ENCODE measurements at regions not wholly inside any gene's neighbourhood (a gene's known extent, or its start where the extent isn't known, plus 50 kb on each side); places are given as distances from the start of the nearest gene placed in this dataset.
"Not testable (repeated sequence)": the region's sequence is repeated elsewhere in the genome, so short reads cannot be mapped to it uniquely, and the experiment has no call there.

DNA sequence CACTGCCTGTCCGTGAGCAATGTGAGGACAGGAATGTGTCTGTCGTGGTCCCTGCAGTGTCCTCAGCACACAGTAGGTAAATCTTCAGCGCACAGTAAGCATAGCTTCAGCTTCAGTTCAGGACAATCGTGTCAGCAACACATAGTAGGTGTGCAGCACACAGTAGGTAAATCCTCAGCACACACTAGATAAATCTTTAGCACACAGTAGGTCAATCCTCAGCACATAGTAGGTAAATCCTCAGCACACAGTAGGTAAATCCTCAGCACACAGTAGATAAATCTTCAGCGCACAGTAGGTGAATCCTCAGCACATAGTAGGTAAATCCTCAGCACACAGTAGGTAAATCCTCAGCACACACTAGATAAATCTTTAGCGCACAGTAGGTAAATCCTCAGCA lies 102.4 kb downstream of the MICALL2 start:
- in situ Hi-C loops (cut with HindIII; ENCODE audit: low sequenced_read_pairs) = not testable (repeated sequence)

- in situ Hi-C loops (cut with HindIII; ENCODE audit: low sequenced_read_pairs) = not testable (repeated sequence)
Measured at GRCh38 chr7:1357260-1357600, 102.0 kb downstream of the MICALL2 start.

- in situ Hi-C loops (cut with HindIII; ENCODE audit: low sequenced_read_pairs) = no loop called here
Measured at GRCh38 chr7:1357601-1358271, 101.5 kb downstream of the MICALL2 start.

GRCh38 chr7:1358376-1359050 lies 100.8 kb downstream of the MICALL2 start:
- in situ Hi-C loops (cut with HindIII; ENCODE audit: low sequenced_read_pairs) = no loop called here

GRCh38 chr7:1359051-1359400 lies 100.2 kb downstream of the MICALL2 start:
- in situ Hi-C loops (cut with HindIII; ENCODE audit: low sequenced_read_pairs) = no loop called here

- in situ Hi-C loops (cut with HindIII; ENCODE audit: low sequenced_read_pairs) = no loop called here
Measured at GRCh38 chr7:1359681-1360485, 99.4 kb downstream of the MICALL2 start.

DNA sequence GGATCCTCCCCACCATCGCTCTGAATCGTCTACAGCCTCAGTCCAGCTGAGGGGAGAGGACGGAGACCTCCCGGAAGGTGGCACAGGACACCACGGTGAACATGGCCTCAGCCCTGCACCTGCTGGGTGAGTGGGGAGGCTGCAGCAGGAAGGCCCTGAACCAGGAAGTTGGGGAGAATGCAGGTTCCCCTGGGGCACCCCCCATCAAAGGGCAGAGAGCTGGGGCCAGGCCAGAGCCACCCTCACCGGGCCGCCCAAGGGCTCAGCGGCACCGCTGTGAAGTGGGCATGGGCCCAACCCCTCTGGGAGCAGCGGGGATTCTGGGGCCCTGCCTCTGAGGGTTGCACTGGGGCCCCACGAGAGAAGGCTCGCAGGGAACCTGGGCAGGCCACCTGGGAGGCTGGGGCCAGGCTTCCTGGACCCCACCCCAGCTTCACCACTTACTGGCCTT lies 98.7 kb downstream of the MICALL2 start:
- in situ Hi-C loops (cut with HindIII; ENCODE audit: low sequenced_read_pairs) = no loop called here

DNA sequence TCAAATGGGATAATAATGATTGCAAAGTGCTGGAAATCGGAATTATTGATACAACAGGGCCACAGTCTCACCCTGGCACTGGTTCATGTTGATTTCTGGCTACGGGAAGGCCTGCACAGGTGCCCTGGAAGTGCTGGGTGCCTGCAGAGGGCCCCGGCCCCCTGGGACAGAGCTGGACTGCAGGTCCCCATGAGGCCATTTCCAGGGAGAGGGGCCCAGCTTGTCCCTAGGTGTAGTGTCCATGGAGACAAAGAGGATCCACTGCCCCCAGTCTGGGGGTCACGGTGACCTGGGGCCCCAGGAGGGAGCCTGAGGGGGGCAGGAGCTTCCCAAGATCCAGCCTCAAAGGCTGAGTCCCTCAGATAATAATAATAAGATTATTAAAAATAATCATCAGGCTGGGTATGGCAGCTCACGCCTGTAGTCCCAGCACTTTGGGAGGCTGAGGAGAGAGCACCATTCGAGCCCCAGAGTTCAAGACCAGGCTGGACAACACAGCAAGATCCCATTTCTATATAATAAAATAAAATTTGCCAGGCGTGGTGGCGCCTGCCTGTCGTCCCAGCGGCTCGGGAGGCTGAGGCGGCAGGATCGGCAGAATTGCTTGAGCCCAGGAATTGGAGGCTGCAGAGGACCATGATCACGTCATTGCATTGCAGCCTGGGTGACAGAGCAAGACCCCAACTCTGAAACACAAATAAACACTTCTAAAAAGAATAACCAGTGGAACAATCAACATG lies 98.1 kb downstream of the MICALL2 start:
- in situ Hi-C loops (cut with HindIII; ENCODE audit: low sequenced_read_pairs) = no loop called here

DNA sequence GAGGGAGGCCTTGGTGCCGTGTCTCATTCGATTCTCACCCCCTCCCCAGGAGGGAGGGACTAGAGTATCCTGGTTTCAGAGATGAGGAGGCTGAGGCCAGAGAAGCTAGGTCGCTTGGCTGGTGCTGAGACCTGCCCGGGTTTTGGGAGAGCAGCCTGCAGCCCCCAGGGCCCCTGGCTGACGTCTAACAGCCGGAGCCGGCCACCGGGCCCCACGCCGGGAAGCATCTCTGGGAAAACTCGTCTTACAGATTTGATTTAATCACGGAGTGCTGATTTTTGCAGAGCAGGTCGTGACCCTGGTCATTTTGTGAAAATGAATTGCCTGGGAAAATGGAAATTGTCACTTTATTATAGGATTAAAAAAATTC lies 97.5 kb downstream of the MICALL2 start:
- in situ Hi-C loops (cut with HindIII; ENCODE audit: low sequenced_read_pairs) = no loop called here

- in situ Hi-C loops (cut with HindIII; ENCODE audit: low sequenced_read_pairs) = no loop called here
Measured at GRCh38 chr7:1362301-1362700, 97.0 kb downstream of the MICALL2 start.

GRCh38 chr7:1364068-1364905 lies 95.0 kb downstream of the MICALL2 start:
- in situ Hi-C loops (cut with HindIII; ENCODE audit: low sequenced_read_pairs) = no loop called here

DNA sequence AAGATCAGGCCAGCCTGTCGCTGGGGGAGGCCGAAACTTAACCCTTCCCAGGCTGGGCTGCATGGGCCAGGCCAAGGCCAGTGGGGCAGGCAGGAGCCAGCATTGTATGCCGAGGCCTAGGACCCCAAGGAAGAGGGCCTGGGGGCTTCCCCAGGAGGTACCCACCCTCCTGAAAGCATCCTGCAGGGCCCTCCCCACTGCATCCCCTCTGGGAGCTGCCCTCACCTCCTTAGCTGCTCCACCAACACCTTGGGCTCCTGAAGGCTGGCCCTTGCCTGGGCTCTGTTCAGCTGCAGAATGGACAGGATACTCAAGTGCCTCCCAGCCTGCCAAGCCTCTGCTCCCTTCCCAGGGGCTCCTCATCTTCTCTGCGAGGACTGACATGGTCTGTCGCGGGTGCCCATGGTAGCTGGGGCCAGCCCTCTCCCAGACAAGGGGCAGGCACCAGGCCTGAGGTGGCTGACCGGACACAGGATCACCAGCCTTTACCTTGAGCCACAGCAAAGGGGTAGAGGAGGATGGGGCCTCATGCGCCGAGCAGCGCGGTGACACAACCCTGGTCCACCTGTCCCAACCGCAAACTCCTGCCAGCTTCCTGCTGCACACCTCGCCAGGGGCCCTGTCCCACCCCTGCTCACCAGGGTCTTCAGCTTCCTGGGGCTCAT lies 94.2 kb downstream of the MICALL2 start:
- in situ Hi-C loops (cut with HindIII; ENCODE audit: low sequenced_read_pairs) = no loop called here

DNA sequence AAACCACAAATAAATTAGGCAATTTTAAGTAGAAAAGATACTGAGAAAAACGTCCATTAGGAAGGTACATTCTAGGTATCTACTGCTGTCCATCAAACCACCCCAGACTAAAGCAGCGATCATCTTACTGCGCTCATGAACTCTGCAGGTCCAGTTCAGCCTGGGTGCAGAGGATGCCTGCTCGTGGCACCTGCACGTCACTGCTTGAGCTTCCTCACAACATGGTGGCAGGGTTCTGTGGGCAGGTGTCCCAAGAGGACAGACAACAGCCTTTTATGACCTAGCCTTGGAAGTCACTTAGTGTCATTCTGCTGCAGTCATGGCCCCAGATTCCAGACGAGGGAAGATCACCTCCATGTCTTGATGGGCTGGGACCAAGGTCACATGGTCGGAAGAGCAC lies 93.4 kb downstream of the MICALL2 start:
- in situ Hi-C loops (cut with HindIII; ENCODE audit: low sequenced_read_pairs) = no loop called here

DNA sequence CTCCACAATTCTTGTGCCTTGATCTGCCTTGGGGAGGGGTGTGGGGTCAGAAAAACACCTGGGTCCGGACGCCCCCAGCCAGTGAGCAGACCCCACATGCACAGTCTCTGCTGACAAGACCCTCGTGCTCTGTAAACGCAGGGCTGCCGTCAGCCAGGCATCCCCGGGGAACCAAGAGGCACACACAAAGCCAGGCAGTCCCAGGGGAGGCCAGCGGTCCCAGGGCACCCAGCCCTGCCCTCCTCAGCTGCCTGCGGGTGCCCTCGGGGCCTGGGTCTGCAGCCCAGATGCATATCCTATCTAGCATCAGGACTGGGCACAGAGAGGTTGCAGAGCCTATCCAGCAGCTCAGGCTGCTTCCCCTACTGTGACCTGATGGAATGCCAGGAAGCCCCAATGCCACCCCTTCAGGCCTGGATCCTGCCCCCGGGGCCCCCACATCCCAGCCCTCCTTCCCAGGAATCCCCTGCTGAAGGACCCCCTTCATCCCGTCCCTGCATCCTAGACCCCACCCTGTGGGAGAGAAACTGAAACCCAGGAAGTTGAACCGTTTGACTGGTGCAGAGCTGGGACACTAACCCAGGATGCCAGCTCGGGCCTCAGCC lies 92.4 kb downstream of the MICALL2 start:
- in situ Hi-C loops (cut with HindIII; ENCODE audit: low sequenced_read_pairs) = no loop called here

DNA sequence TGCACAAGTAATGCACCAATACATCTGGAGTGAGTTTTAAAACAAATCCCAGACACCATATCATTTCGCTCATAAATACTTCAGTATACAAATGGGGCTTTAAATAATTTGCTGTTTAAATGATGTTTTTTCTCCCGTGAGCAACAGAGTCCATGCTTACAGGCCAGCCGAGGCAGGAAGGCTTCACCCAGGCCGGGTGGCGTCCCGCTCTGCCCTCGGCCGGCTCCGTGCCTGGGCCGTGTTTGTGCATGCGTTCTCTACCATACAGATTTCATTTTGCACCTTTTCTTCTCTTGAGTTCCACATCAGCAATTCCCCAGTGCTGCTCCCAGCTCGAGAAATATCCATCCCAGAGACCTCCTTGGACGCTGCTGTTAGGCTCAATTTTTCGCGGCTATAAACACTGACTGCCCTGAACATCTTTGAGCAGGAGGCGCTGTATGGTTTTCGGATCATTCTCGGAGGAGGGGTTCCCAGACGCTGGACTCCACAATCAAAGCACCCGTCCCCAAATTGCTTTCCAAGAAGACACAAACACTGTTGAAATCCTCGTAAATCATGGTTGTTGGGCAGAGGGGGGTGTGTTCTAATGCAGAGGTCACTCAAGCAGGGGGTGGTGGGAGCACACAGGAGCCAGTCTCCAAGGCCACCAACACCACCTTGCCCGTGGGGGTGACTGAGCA lies 91.6 kb downstream of the MICALL2 start:
- in situ Hi-C loops (cut with HindIII; ENCODE audit: low sequenced_read_pairs) = no loop called here

GRCh38 chr7:1368184-1368681 lies 91.0 kb downstream of the MICALL2 start:
- in situ Hi-C loops (cut with HindIII; ENCODE audit: low sequenced_read_pairs) = no loop called here

GRCh38 chr7:1368682-1369571 lies 90.3 kb downstream of the MICALL2 start:
- in situ Hi-C loops (cut with HindIII; ENCODE audit: low sequenced_read_pairs) = no loop called here
